ENCODE measurements at regions not wholly inside any gene's neighbourhood (a gene's known extent, or its start where the extent isn't known, plus 50 kb on each side); places are given as distances from the start of the nearest gene placed in this dataset.

GRCh38 chr5:97529354-97529985, 346.4 kb upstream of the RIOK2 start:
- peaks cover 0 to 7% (median 0%) of the 10 kb centered on the region in 3 donors for H3K4me1 ChIP-seq (ENCODE audit: control insufficient read depth in 3 of 3, insufficient read depth in 2 of 3, low read depth in 1 of 3, low read length in 2 of 3)
- H3K27ac ChIP-seq (ENCODE audit: low read depth in 1 of 3, low read length in 2 of 3): no peak overlapping the region
- no peak for DNase-seq
- H3K9me3 ChIP-seq (ENCODE audit: control insufficient read depth in 2 of 2, insufficient read depth in 1 of 2, low read depth in 1 of 2, low read length in 1 of 2): no peaks in the 10 kb centered on the region
- no peaks in the 10 kb centered on the region for H3K27me3 ChIP-seq (ENCODE audit: control insufficient read depth in 3 of 3, insufficient read depth in 3 of 3, low read length in 3 of 3)
- WGBS, 3 donors: 68 to 73% (median 69%) methylated on average over 4 of the region's 4 CpGs
- H3K4me3 ChIP-seq (ENCODE audit: low read depth in 1 of 3, low read length in 3 of 3): no peak overlapping the region
- no peaks in the 10 kb centered on the region for H3K36me3 ChIP-seq (ENCODE audit: control insufficient read depth in 3 of 3, insufficient read depth in 2 of 3, low read depth in 1 of 3, low read length in 3 of 3)
- FAIRE-seq: no peak

GRCh38 chr5:97531549-97531948, 348.5 kb upstream of the RIOK2 start:
- Histone ChIP-seq H3K4me3 (ENCODE audit: low read depth in 1 of 3, low read length in 3 of 3) (no peak overlapping the region), H3K27me3 (ENCODE audit: control insufficient read depth in 3 of 3, insufficient read depth in 3 of 3, low read length in 3 of 3) (no peaks in the 10 kb centered on the region), H3K9me3 (ENCODE audit: control insufficient read depth in 2 of 2, insufficient read depth in 1 of 2, low read depth in 1 of 2, low read length in 1 of 2) (no peaks in the 10 kb centered on the region), H3K4me1 (ENCODE audit: control insufficient read depth in 3 of 3, insufficient read depth in 2 of 3, low read depth in 1 of 3, low read length in 2 of 3) (peaks cover 0 to 7% (median 0%) of the 10 kb centered on the region in 3 donors), H3K36me3 (ENCODE audit: control insufficient read depth in 3 of 3, insufficient read depth in 2 of 3, low read depth in 1 of 3, low read length in 3 of 3) (no peaks in the 10 kb centered on the region), H3K27ac (ENCODE audit: low read depth in 1 of 3, low read length in 2 of 3) (no peak overlapping the region)
- DNase-seq (peak in 1 of 2 donors; percentile 36), FAIRE-seq (no peak)
- WGBS, 3 donors: 71 to 74% (median 74%) methylated on average over 2 of the region's 2 CpGs

- peaks cover 0 to 7% (median 0%) of the 10 kb centered on the region in 3 donors for H3K4me1 ChIP-seq (ENCODE audit: control insufficient read depth in 3 of 3, insufficient read depth in 2 of 3, low read depth in 1 of 3, low read length in 2 of 3)
- H3K9me3 ChIP-seq (ENCODE audit: control insufficient read depth in 2 of 2, insufficient read depth in 1 of 2, low read depth in 1 of 2, low read length in 1 of 2): no peaks in the 10 kb centered on the region
- no peak overlapping the region for H3K4me3 ChIP-seq (ENCODE audit: low read depth in 1 of 3, low read length in 3 of 3)
- DNase-seq: peak; percentile 56 to 80
- no peaks in the 10 kb centered on the region for H3K36me3 ChIP-seq (ENCODE audit: control insufficient read depth in 3 of 3, insufficient read depth in 2 of 3, low read depth in 1 of 3, low read length in 3 of 3)
- no peak overlapping the region for H3K27ac ChIP-seq (ENCODE audit: low read depth in 1 of 3, low read length in 2 of 3)
- FAIRE-seq: no peak
- H3K27me3 ChIP-seq (ENCODE audit: control insufficient read depth in 3 of 3, insufficient read depth in 3 of 3, low read length in 3 of 3): no peaks in the 10 kb centered on the region
Measured at GRCh38 chr5:97534166-97534565, 351.1 kb upstream of the RIOK2 start.

GRCh38 chr5:97536683-97537082, 353.6 kb upstream of the RIOK2 start:
- Histone ChIP-seq H3K27me3 (ENCODE audit: control insufficient read depth in 3 of 3, insufficient read depth in 3 of 3, low read length in 3 of 3) (no peaks in the 10 kb centered on the region), H3K4me1 (ENCODE audit: control insufficient read depth in 3 of 3, insufficient read depth in 2 of 3, low read depth in 1 of 3, low read length in 2 of 3) (peaks cover 0 to 7% (median 0%) of the 10 kb centered on the region in 3 donors), H3K9me3 (ENCODE audit: control insufficient read depth in 2 of 2, insufficient read depth in 1 of 2, low read depth in 1 of 2, low read length in 1 of 2) (no peaks in the 10 kb centered on the region), H3K36me3 (ENCODE audit: control insufficient read depth in 3 of 3, insufficient read depth in 2 of 3, low read depth in 1 of 3, low read length in 3 of 3) (no peaks in the 10 kb centered on the region), H3K4me3 (ENCODE audit: low read depth in 1 of 3, low read length in 3 of 3) (no peak overlapping the region), H3K27ac (ENCODE audit: low read depth in 1 of 3, low read length in 2 of 3) (no peak overlapping the region)
- FAIRE-seq (no peak), DNase-seq (no peak)
- WGBS, 3 donors: 78 to 100% (median 87%) methylated on average over 1 of the region's 1 CpG

GRCh38 chr5:97538912-97539311, 355.9 kb upstream of the RIOK2 start:
- no peaks in the 10 kb centered on the region for H3K36me3 ChIP-seq (ENCODE audit: control insufficient read depth in 3 of 3, insufficient read depth in 2 of 3, low read depth in 1 of 3, low read length in 3 of 3)
- peaks cover 0 to 2% (median 0%) of the 10 kb centered on the region in 3 donors for H3K4me1 ChIP-seq (ENCODE audit: control insufficient read depth in 3 of 3, insufficient read depth in 2 of 3, low read depth in 1 of 3, low read length in 2 of 3)
- WGBS, 3 donors: 71 to 89% (median 80%) methylated on average over 2 of the region's 2 CpGs
- H3K4me3 ChIP-seq (ENCODE audit: low read depth in 1 of 3, low read length in 3 of 3): no peak overlapping the region
- FAIRE-seq (no peak), DNase-seq (no peak)
- H3K27ac ChIP-seq (ENCODE audit: low read depth in 1 of 3, low read length in 2 of 3): no peak overlapping the region
- no peaks in the 10 kb centered on the region for H3K9me3 ChIP-seq (ENCODE audit: control insufficient read depth in 2 of 2, insufficient read depth in 1 of 2, low read depth in 1 of 2, low read length in 1 of 2)
- no peaks in the 10 kb centered on the region for H3K27me3 ChIP-seq (ENCODE audit: control insufficient read depth in 3 of 3, insufficient read depth in 3 of 3, low read length in 3 of 3)

GRCh38 chr5:97541864-97542263, 358.8 kb upstream of the RIOK2 start:
- 87 to 97% (median 97%) methylated on average over 19 to 20 of the region's 20 CpGs for WGBS, 3 donors
- H3K36me3 ChIP-seq (ENCODE audit: control insufficient read depth in 3 of 3, insufficient read depth in 2 of 3, low read depth in 1 of 3, low read length in 3 of 3): no peaks in the 10 kb centered on the region
- H3K4me1 ChIP-seq (ENCODE audit: control insufficient read depth in 3 of 3, insufficient read depth in 2 of 3, low read depth in 1 of 3, low read length in 2 of 3): peaks cover 0 to 7% (median 0%) of the 10 kb centered on the region in 3 donors
- FAIRE-seq (no peak), DNase-seq (no peak)
- no peak overlapping the region for H3K4me3 ChIP-seq (ENCODE audit: low read depth in 1 of 3, low read length in 3 of 3)
- H3K9me3 ChIP-seq (ENCODE audit: control insufficient read depth in 2 of 2, insufficient read depth in 1 of 2, low read depth in 1 of 2, low read length in 1 of 2): no peaks in the 10 kb centered on the region
- H3K27ac ChIP-seq (ENCODE audit: low read depth in 1 of 3, low read length in 2 of 3): no peak overlapping the region
- H3K27me3 ChIP-seq (ENCODE audit: control insufficient read depth in 3 of 3, insufficient read depth in 3 of 3, low read length in 3 of 3): no peaks in the 10 kb centered on the region

- peaks cover 0 to 9% (median 1%) of the 10 kb centered on the region in 3 donors for H3K4me1 ChIP-seq (ENCODE audit: control insufficient read depth in 3 of 3, insufficient read depth in 2 of 3, low read depth in 1 of 3, low read length in 2 of 3)
- no peak for DNase-seq
- H3K4me3 ChIP-seq (ENCODE audit: low read depth in 1 of 3, low read length in 3 of 3): no peak overlapping the region
- WGBS, 3 donors: 85 to 100% (median 94%) methylated on average over 1 of the region's 1 CpG
- H3K36me3 ChIP-seq (ENCODE audit: control insufficient read depth in 3 of 3, insufficient read depth in 2 of 3, low read depth in 1 of 3, low read length in 3 of 3): no peaks in the 10 kb centered on the region
- H3K9me3 ChIP-seq (ENCODE audit: control insufficient read depth in 2 of 2, insufficient read depth in 1 of 2, low read depth in 1 of 2, low read length in 1 of 2): no peaks in the 10 kb centered on the region
- H3K27me3 ChIP-seq (ENCODE audit: control insufficient read depth in 3 of 3, insufficient read depth in 3 of 3, low read length in 3 of 3): no peaks in the 10 kb centered on the region
- FAIRE-seq: no peak
- no peak overlapping the region for H3K27ac ChIP-seq (ENCODE audit: low read depth in 1 of 3, low read length in 2 of 3)
Measured at GRCh38 chr5:97542469-97542868, 359.4 kb upstream of the RIOK2 start.

GRCh38 chr5:97543166-97543565, 360.1 kb upstream of the RIOK2 start:
- Histone ChIP-seq H3K4me3 (ENCODE audit: low read depth in 1 of 3, low read length in 3 of 3) (no peak overlapping the region), H3K27me3 (ENCODE audit: control insufficient read depth in 3 of 3, insufficient read depth in 3 of 3, low read length in 3 of 3) (no peaks in the 10 kb centered on the region), H3K4me1 (ENCODE audit: control insufficient read depth in 3 of 3, insufficient read depth in 2 of 3, low read depth in 1 of 3, low read length in 2 of 3) (peaks cover 0 to 13% (median 3%) of the 10 kb centered on the region in 3 donors), H3K27ac (ENCODE audit: low read depth in 1 of 3, low read length in 2 of 3) (no peak overlapping the region), H3K36me3 (ENCODE audit: control insufficient read depth in 3 of 3, insufficient read depth in 2 of 3, low read depth in 1 of 3, low read length in 3 of 3) (no peaks in the 10 kb centered on the region), H3K9me3 (ENCODE audit: control insufficient read depth in 2 of 2, insufficient read depth in 1 of 2, low read depth in 1 of 2, low read length in 1 of 2) (peaks cover 0 to 1% of the 10 kb centered on the region in 2 donors)
- WGBS, 3 donors: 79 to 92% (median 84%) methylated on average over 4 of the region's 4 CpGs
- DNase-seq (no peak), FAIRE-seq (no peak)

- H3K27ac ChIP-seq (ENCODE audit: low read depth in 1 of 3, low read length in 2 of 3): no peak overlapping the region
- DNase-seq (peak in 1 of 2 donors; percentile 42), FAIRE-seq (no peak)
- H3K9me3 ChIP-seq (ENCODE audit: control insufficient read depth in 2 of 2, insufficient read depth in 1 of 2, low read depth in 1 of 2, low read length in 1 of 2): peaks cover 0 to 1% of the 10 kb centered on the region in 2 donors
- 46 to 52% (median 47%) methylated on average over 3 of the region's 3 CpGs for WGBS, 3 donors
- H3K4me3 ChIP-seq (ENCODE audit: low read depth in 1 of 3, low read length in 3 of 3): no peak overlapping the region
- H3K27me3 ChIP-seq (ENCODE audit: control insufficient read depth in 3 of 3, insufficient read depth in 3 of 3, low read length in 3 of 3): no peaks in the 10 kb centered on the region
- peaks cover 0 to 20% (median 3%) of the 10 kb centered on the region in 3 donors for H3K4me1 ChIP-seq (ENCODE audit: control insufficient read depth in 3 of 3, insufficient read depth in 2 of 3, low read depth in 1 of 3, low read length in 2 of 3)
- H3K36me3 ChIP-seq (ENCODE audit: control insufficient read depth in 3 of 3, insufficient read depth in 2 of 3, low read depth in 1 of 3, low read length in 3 of 3): no peaks in the 10 kb centered on the region
Measured at GRCh38 chr5:97544240-97544639, 361.2 kb upstream of the RIOK2 start.
